LNCaP clone FGC (cell line): ENCODE measurements at regions not wholly inside any gene's neighbourhood (a gene's known extent, or its start where the extent isn't known, plus 50 kb on each side); places are given as distances from the start of the nearest gene placed in this dataset.
"Not testable (repeated sequence)": the region's sequence is repeated elsewhere in the genome, so short reads cannot be mapped to it uniquely, and the experiment has no call there.

ENCODE experiments used
- DNase-seq: peaks from one replicate; pipeline ENCODE4 v3.0.0-alpha.2; 2011; ENCODE audit warnings: low read depth
- H3K4me3 ChIP-seq: 2 replicates; pipeline ENCODE4 v1.5.1; 2011; ENCODE audit warnings: mild to moderate bottlenecking, low read depth, low read length, control low read depth
- CTCF ChIP-seq: IDR thresholded peaks from 2 replicates; pipeline ENCODE4 v1.5.1; 2012; ENCODE audit warnings: mild to moderate bottlenecking; ENCODE audit not compliant: control insufficient read depth, insufficient read depth; ENCODE audit errors: extremely low read depth

- H3K4me3 ChIP-seq, result no peak overlapping the region
- TF ChIP-seq CTCF, result no peak
- no peak for DNase-seq
Measured at GRCh38 chr6:78713564-78713963, 153.8 kb upstream of the IRAK1BP1 start.

GRCh38 chr6:78744144-78744543 lies 123.2 kb upstream of the IRAK1BP1 start:
- H3K4me3 ChIP-seq, result no peak overlapping the region
- DNase-seq, result no peak
- TF ChIP-seq CTCF, result no peak

- TF ChIP-seq CTCF, result no peak
- no peak overlapping the region for H3K4me3 ChIP-seq
- DNase-seq, result no peak
Measured at GRCh38 chr6:78746457-78746856, 120.9 kb upstream of the IRAK1BP1 start.

DNA sequence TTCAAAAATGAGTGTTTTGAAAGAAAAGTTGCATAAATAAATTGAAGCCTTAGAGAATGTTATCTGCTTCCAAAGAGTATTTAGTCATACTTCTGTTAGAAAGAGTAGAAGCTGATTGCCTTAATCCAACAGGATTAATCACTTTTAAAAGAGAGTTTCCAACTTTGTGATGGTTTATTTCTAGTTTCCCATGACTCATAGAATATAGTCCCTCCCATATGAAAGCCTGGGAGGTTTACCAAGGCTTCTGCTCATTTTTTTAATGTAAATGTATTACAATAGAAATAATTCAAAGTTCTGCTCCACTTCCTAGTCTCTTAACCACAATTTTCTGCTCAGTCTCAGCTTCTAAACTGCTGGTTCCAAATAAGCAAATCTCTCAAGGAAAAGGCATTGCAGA lies 118.0 kb upstream of the IRAK1BP1 start:
- H3K4me3 ChIP-seq, result no peak overlapping the region

GRCh38 chr6:78758297-78758798 lies 109.0 kb upstream of the IRAK1BP1 start:
- H3K4me3 ChIP-seq, DNase-seq: not testable (repeated sequence)

More for the DNA sequence above, 118.0 kb upstream of the IRAK1BP1 start:
- TF ChIP-seq CTCF, result no peak
- no peak for DNase-seq

DNA sequence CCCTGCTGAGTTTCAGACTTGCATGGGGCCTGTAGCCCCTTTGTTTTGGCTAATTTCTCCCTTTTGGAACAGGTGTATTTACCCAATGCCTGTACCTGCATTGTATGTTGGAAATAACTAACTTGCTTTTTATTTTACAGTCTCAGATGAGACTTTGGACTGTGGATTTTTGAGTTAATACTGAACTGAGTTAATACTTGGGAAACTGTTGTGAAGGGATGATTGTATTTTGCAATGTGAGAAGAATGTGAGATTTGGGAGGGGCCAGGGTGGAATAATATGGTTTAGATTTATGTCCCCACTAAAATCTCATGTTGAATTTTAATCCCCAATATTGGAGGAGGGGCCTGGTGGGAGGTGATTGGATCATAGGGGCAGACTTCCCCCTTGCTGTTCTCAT lies 99.1 kb upstream of the IRAK1BP1 start:
- no peak for TF ChIP-seq CTCF
- H3K4me3 ChIP-seq, result no peak overlapping the region

GRCh38 chr6:78770765-78771164 lies 96.6 kb upstream of the IRAK1BP1 start:
- DNase-seq, result no peak
- H3K4me3 ChIP-seq, result no peak overlapping the region
- peak; percentile 20; the same call in 1 of the 2 replicates for TF ChIP-seq CTCF

More for the DNA sequence above, 99.1 kb upstream of the IRAK1BP1 start:
- no peak for DNase-seq
